22Rv1 (cell line): ENCODE measurements at regions not wholly inside any gene's neighbourhood (a gene's known extent, or its start where the extent isn't known, plus 50 kb on each side); places are given as distances from the start of the nearest gene placed in this dataset.

Experiments
- CTCF ChIP-seq: fragments of 450-650 bp; IDR thresholded peaks from 2 replicates; pipeline ENCODE4 v1.5.1; 2017; ENCODE audit warnings: mild to moderate bottlenecking
- ZFX ChIP-seq: fragments of 450-650 bp; IDR thresholded peaks from 2 replicates; pipeline ENCODE4 v1.6.1; 2017; ENCODE audit warnings: antibody characterized with exemption, borderline replicate concordance

GRCh38 chr9:86469476-86470250, 115.5 kb upstream of the TUT7 start:
- TF ChIP-seq CTCF (no peak), ZFX (no peak)
